ENCODE measurements at regions not wholly inside any gene's neighbourhood (a gene's known extent, or its start where the extent isn't known, plus 50 kb on each side); places are given as distances from the start of the nearest gene placed in this dataset.
"Not testable (repeated sequence)": the region's sequence is repeated elsewhere in the genome, so short reads cannot be mapped to it uniquely, and the experiment has no call there.

- no peak overlapping the region for H3K9ac ChIP-seq (ENCODE audit: low read depth, low read length)
- H3K27me3 ChIP-seq (ENCODE audit: insufficient read depth, low read length): no peaks in the 10 kb centered on the region
- H3K9me3 ChIP-seq (ENCODE audit: insufficient read depth, low read depth, low read length): no peaks in the 10 kb centered on the region
- no peak overlapping the region for H3K27ac ChIP-seq (ENCODE audit: low read length)
- no peak overlapping the region for H3K4me3 ChIP-seq (ENCODE audit: low read length)
- H3K4me1 ChIP-seq (ENCODE audit: insufficient read depth, low read length): no peaks in the 10 kb centered on the region
- H3K36me3 ChIP-seq (ENCODE audit: insufficient read depth, low read depth, low read length): no peaks in the 10 kb centered on the region
Observed at GRCh38 chr16:64287655-64288528, 834.0 kb downstream of the CDH11 start.

DNA sequence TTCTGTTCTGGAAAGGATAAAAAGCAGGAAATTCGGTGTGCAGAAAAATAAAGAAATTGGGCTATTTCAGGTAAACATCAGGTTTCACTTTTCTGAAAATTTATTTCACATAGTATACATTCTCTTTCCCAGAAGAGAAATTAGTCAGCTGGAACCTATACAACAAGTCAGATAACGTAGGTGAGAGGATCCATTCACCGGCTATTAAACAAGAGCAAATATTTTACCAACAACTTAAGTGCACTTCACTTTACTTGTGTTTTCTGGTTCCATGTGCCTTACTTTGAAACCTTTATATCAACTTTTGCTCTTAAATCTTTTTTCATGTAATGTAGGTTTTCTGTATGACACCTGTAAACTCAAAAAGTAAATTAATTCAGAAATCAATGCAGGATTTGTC, 839.7 kb downstream of the CDH11 start:
- no peak overlapping the region for H3K27ac ChIP-seq (ENCODE audit: low read length)
- no peak overlapping the region for H3K9ac ChIP-seq (ENCODE audit: low read depth, low read length)
- H3K9me3 ChIP-seq (ENCODE audit: insufficient read depth, low read depth, low read length): no peaks in the 10 kb centered on the region
- no peaks in the 10 kb centered on the region for H3K4me1 ChIP-seq (ENCODE audit: insufficient read depth, low read length)
- H3K27me3 ChIP-seq (ENCODE audit: insufficient read depth, low read length): no peaks in the 10 kb centered on the region
- no peaks in the 10 kb centered on the region for H3K36me3 ChIP-seq (ENCODE audit: insufficient read depth, low read depth, low read length)
- H3K4me3 ChIP-seq (ENCODE audit: low read length): no peak overlapping the region

DNA sequence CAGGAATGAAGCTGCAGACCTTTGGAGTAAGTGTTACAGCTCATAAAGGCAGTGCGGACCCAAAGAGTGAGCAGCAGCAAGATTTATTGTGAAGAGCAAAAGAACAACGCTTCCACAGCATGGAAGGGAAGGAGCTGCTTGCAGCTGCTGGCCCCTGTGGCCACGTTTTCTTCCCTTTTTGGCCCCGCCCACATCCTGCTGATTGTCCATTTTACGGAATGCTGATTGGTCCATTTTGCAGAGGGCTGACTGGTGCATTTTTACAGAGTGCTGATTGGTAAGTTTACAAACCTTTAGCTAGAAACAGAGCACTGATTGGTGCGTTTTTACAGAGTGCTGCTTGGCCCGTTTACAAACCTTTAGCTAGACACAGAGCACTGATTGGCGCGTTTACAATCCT, 841.5 kb downstream of the CDH11 start:
- H3K4me1 ChIP-seq (ENCODE audit: insufficient read depth, low read length): no peaks in the 10 kb centered on the region
- H3K27me3 ChIP-seq (ENCODE audit: insufficient read depth, low read length): no peaks in the 10 kb centered on the region
- no peaks in the 10 kb centered on the region for H3K36me3 ChIP-seq (ENCODE audit: insufficient read depth, low read depth, low read length)
- H3K9me3 ChIP-seq (ENCODE audit: insufficient read depth, low read depth, low read length): no peaks in the 10 kb centered on the region
- H3K9ac ChIP-seq (ENCODE audit: low read depth, low read length): no peak overlapping the region
- H3K4me3 ChIP-seq (ENCODE audit: low read length): no peak overlapping the region
- H3K27ac ChIP-seq (ENCODE audit: low read length): no peak overlapping the region

DNA sequence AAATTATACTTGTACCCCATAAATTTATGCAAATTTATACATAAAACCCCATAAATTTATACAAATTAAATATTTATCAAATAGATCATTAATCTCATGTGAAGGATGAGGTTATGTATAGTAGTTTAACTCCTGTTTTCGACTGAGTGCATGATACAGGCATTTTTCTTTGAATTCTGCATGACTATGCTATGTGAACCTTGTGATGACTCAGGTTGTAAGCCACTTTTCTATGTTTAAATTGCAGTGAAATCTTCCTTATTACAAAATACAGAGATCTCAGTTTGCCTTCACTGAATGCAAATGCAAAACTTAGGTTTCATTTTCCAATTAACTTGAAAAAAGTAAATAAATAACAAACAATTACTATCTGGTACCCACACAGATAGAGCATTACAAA, 843.7 kb downstream of the CDH11 start:
- H3K4me1 ChIP-seq (ENCODE audit: insufficient read depth, low read length): no peaks in the 10 kb centered on the region
- H3K9ac ChIP-seq (ENCODE audit: low read depth, low read length): no peak overlapping the region
- H3K27me3 ChIP-seq (ENCODE audit: insufficient read depth, low read length): no peaks in the 10 kb centered on the region
- H3K4me3 ChIP-seq (ENCODE audit: low read length): no peak overlapping the region
- no peaks in the 10 kb centered on the region for H3K36me3 ChIP-seq (ENCODE audit: insufficient read depth, low read depth, low read length)
- H3K27ac ChIP-seq (ENCODE audit: low read length): no peak overlapping the region
- no peaks in the 10 kb centered on the region for H3K9me3 ChIP-seq (ENCODE audit: insufficient read depth, low read depth, low read length)

GRCh38 chr16:64276646-64277045, 845.2 kb downstream of the CDH11 start:
- no peaks in the 10 kb centered on the region for H3K9me3 ChIP-seq (ENCODE audit: insufficient read depth, low read depth, low read length)
- no peak overlapping the region for H3K9ac ChIP-seq (ENCODE audit: low read depth, low read length)
- no peaks in the 10 kb centered on the region for H3K27me3 ChIP-seq (ENCODE audit: insufficient read depth, low read length)
- H3K36me3 ChIP-seq (ENCODE audit: insufficient read depth, low read depth, low read length): no peaks in the 10 kb centered on the region
- H3K4me1 ChIP-seq (ENCODE audit: insufficient read depth, low read length): no peaks in the 10 kb centered on the region
- no peak overlapping the region for H3K27ac ChIP-seq (ENCODE audit: low read length)
- H3K4me3 ChIP-seq (ENCODE audit: low read length): no peak overlapping the region

GRCh38 chr16:64272028-64272427, 849.8 kb downstream of the CDH11 start:
- Histone ChIP-seq H3K27me3 (ENCODE audit: insufficient read depth, low read length) (no peaks in the 10 kb centered on the region), H3K9me3 (ENCODE audit: insufficient read depth, low read depth, low read length) (no peaks in the 10 kb centered on the region), H3K27ac (ENCODE audit: low read length) (no peak overlapping the region), H3K4me1 (ENCODE audit: insufficient read depth, low read length) (no peaks in the 10 kb centered on the region), H3K4me3 (ENCODE audit: low read length) (no peak overlapping the region), H3K9ac (ENCODE audit: low read depth, low read length) (no peak overlapping the region), H3K36me3 (ENCODE audit: insufficient read depth, low read depth, low read length) (no peaks in the 10 kb centered on the region)

GRCh38 chr16:64269756-64270155, 852.1 kb downstream of the CDH11 start:
- no peaks in the 10 kb centered on the region for H3K4me1 ChIP-seq (ENCODE audit: insufficient read depth, low read length)
- no peak overlapping the region for H3K9ac ChIP-seq (ENCODE audit: low read depth, low read length)
- H3K9me3 ChIP-seq (ENCODE audit: insufficient read depth, low read depth, low read length): no peaks in the 10 kb centered on the region
- no peak overlapping the region for H3K27ac ChIP-seq (ENCODE audit: low read length)
- no peaks in the 10 kb centered on the region for H3K36me3 ChIP-seq (ENCODE audit: insufficient read depth, low read depth, low read length)
- no peaks in the 10 kb centered on the region for H3K27me3 ChIP-seq (ENCODE audit: insufficient read depth, low read length)
- H3K4me3 ChIP-seq (ENCODE audit: low read length): no peak overlapping the region

GRCh38 chr16:64265756-64266155, 856.1 kb downstream of the CDH11 start:
- H3K4me1 ChIP-seq (ENCODE audit: insufficient read depth, low read length): no peaks in the 10 kb centered on the region
- H3K4me3 ChIP-seq (ENCODE audit: low read length): no peak overlapping the region
- no peaks in the 10 kb centered on the region for H3K9me3 ChIP-seq (ENCODE audit: insufficient read depth, low read depth, low read length)
- no peaks in the 10 kb centered on the region for H3K36me3 ChIP-seq (ENCODE audit: insufficient read depth, low read depth, low read length)
- H3K27me3 ChIP-seq (ENCODE audit: insufficient read depth, low read length): no peaks in the 10 kb centered on the region
- H3K27ac ChIP-seq (ENCODE audit: low read length): no peak overlapping the region
- H3K9ac ChIP-seq (ENCODE audit: low read depth, low read length): no peak overlapping the region

GRCh38 chr16:64260631-64261401, 861.0 kb downstream of the CDH11 start:
- H3K27me3 ChIP-seq (ENCODE audit: insufficient read depth, low read length); H3K4me1 ChIP-seq (ENCODE audit: insufficient read depth, low read length); H3K36me3 ChIP-seq (ENCODE audit: insufficient read depth, low read depth, low read length); H3K9ac ChIP-seq (ENCODE audit: low read depth, low read length); H3K9me3 ChIP-seq (ENCODE audit: insufficient read depth, low read depth, low read length); H3K4me3 ChIP-seq (ENCODE audit: low read length); H3K27ac ChIP-seq (ENCODE audit: low read length): not testable (repeated sequence)

GRCh38 chr16:64254443-64255367, 867.2 kb downstream of the CDH11 start:
- no peak overlapping the region for H3K9ac ChIP-seq (ENCODE audit: low read depth, low read length)
- H3K4me3 ChIP-seq (ENCODE audit: low read length): no peak overlapping the region
- H3K4me1 ChIP-seq (ENCODE audit: insufficient read depth, low read length): no peaks in the 10 kb centered on the region
- H3K27ac ChIP-seq (ENCODE audit: low read length): no peak overlapping the region
- no peaks in the 10 kb centered on the region for H3K9me3 ChIP-seq (ENCODE audit: insufficient read depth, low read depth, low read length)
- no peaks in the 10 kb centered on the region for H3K36me3 ChIP-seq (ENCODE audit: insufficient read depth, low read depth, low read length)
- H3K27me3 ChIP-seq (ENCODE audit: insufficient read depth, low read length): no peaks in the 10 kb centered on the region

- no peak overlapping the region for H3K9ac ChIP-seq (ENCODE audit: low read depth, low read length)
- no peak overlapping the region for H3K4me3 ChIP-seq (ENCODE audit: low read length)
- no peaks in the 10 kb centered on the region for H3K36me3 ChIP-seq (ENCODE audit: insufficient read depth, low read depth, low read length)
- H3K4me1 ChIP-seq (ENCODE audit: insufficient read depth, low read length): no peaks in the 10 kb centered on the region
- no peaks in the 10 kb centered on the region for H3K9me3 ChIP-seq (ENCODE audit: insufficient read depth, low read depth, low read length)
- H3K27me3 ChIP-seq (ENCODE audit: insufficient read depth, low read length): no peaks in the 10 kb centered on the region
- no peak overlapping the region for H3K27ac ChIP-seq (ENCODE audit: low read length)
Observed at GRCh38 chr16:64253525-64253924, 868.3 kb downstream of the CDH11 start.

Measured in iPS-20b (cell line).